GM19467 (cell line): ENCODE measurements at regions not wholly inside any gene's neighbourhood (a gene's known extent, or its start where the extent isn't known, plus 50 kb on each side); places are given as distances from the start of the nearest gene placed in this dataset.

Experiments
- ATAC-seq: cut with Tn5 transposase; IDR thresholded peaks from one replicate; pipeline ENCODE4 v1.9.1; 2021; ENCODE audit warnings: mild to moderate bottlenecking, moderate library complexity; ENCODE audit not compliant: unreplicated experiment

DNA sequence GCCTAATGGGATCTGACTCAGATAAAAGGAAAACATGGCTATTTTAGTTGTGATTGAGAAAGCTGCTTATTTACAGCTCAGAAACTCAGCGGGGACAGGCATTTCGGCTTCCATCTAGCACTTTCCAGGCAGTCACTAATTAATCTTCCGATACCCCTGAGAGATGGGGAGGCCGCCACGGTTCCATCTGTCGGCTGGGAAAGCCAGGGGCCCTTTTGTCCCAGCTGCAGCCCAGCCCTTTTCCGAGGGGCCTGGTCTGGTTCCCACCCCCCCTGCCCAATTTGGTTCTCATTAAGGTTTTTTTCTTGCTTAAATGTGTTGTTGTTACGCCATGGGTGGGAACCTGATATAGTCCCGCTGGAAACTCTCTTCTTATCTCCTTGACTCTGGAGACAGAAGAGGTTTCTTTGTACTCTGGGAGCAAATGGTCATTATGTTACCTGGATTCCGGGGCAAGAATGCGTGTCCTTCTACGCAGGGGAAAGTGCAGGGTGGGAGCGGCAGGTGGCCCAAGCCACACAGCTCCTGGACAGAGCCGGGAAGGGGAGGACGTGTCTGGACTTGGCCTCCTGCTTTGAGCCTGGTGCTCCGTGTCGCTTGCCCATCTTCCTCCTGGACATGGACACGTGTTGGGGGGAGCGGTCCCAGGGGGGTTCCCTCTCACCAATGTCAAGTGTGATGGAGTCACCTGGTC is 50.9 kb upstream of the GSE1 start:
- ATAC-seq: no peak

DNA sequence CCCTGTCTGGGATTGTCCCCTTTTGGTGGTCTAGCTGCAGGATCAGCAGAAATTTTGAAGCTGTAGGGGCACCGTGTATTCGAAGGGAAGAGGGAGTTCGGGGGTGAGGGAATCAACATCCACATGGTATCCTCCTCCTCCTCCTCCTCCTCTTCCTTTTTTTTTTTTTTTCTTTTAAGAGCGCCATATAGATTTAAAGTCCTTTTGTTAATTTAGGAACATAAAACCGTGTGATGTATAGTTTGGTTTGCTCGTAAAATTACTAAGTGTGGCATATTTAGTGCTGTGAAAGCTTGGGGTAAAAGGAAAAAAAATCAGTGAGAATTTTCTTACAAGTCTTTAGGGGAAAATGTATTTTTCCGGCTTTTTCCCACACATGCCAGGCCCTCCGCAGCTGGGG is 50.1 kb upstream of the GSE1 start:
- ATAC-seq: no peak
